Activated T-cell treated with anti-CD3 and anti-CD28 coated beads, Interleukin-2, amount 50 U/mL, for 24 hours (primary cell): ENCODE measurements at regions not wholly inside any gene's neighbourhood (a gene's known extent, or its start where the extent isn't known, plus 50 kb on each side); places are given as distances from the start of the nearest gene placed in this dataset.
"Not testable (repeated sequence)": the region's sequence is repeated elsewhere in the genome, so short reads cannot be mapped to it uniquely, and the experiment has no call there.

ENCODE experiments used
- DNase-seq: peaks from one replicate; pipeline ENCODE4 v3.0.0-alpha.2; 2020
- H3K27ac Mint-ChIP-seq: 2 replicates; pipeline ENCODE4 v1.8.0; 2020; ENCODE audit warnings: mild to moderate bottlenecking, mixed read lengths
- H3K27me3 Mint-ChIP-seq: 2 replicates; pipeline ENCODE4 v1.8.0; 2020; ENCODE audit warnings: mixed read lengths
- H3K36me3 Mint-ChIP-seq: 2 replicates; pipeline ENCODE4 v1.8.0; 2020; ENCODE audit warnings: low read depth, mixed read lengths
- H3K4me1 Mint-ChIP-seq: 2 replicates; pipeline ENCODE4 v1.8.0; 2020; ENCODE audit warnings: low read depth, mixed read lengths
- H3K4me3 Mint-ChIP-seq: 2 replicates; pipeline ENCODE4 v1.8.0; 2020; ENCODE audit warnings: mild to moderate bottlenecking, moderate library complexity, mixed read lengths
- H3K9me3 Mint-ChIP-seq: 2 replicates; pipeline ENCODE4 v1.8.0; 2020; ENCODE audit warnings: mixed read lengths

DNA sequence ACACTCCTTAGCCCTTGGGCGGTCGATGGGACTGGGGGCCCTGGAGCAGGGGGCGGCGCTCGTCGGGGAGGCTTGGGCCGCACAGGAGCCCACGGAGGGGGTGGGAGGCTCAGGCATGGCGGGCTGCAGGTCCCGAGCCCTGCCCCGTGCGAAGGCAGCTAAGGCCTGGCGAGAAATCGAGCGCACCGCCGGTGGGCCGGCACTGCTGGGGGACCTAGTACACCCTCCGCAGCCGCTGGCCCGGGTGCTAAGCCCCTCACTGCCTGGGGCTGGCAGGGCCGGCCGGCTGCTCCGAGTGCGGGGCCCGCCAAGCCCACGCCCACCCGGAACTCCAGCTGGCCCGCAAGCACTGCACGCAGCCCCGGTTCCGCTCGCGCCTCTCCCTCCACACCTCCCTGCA, 68.0 kb upstream of the DDR1 start:
- H3K27ac Mint-ChIP-seq, result peak overlapping the region; percentile 96
- peaks cover 50% of the 10 kb centered on the region for H3K36me3 Mint-ChIP-seq

DNA sequence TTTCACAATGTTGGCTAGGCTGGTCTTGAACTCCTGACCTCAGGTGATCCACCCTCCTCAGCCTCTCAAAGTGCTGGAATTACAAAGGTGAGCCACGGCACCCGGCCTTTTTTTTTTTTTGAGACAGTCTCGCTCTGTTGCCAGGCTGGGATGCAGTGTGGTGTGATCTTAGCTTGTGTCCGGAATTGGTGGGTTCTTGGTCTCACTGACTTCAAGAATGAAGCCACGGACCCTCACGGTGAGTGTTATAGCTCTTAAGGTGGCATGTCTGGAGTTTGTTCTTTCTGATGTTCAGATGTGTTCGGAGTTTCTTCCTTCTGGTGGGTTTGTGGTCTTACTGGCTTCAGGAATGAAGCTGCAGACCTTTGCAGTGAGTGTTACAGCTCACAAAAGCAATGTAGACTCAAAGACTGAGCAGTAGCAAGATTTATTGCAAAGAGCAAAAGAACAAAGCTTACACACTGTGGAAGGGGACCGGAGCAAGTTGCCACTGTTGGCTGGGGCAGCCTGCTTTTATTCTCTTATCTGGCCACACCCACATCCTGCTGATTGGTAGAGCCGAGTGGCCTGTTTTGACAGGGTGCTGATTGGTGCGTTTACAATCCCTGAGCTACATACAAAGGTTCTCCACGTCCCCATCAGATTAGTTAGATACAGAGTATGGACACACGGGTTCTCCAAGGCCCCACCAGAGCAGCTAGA, 69.1 kb upstream of the DDR1 start:
- H3K27me3 Mint-ChIP-seq, DNase-seq: not testable (repeated sequence)
- peaks cover 92% of the 10 kb centered on the region for H3K4me1 Mint-ChIP-seq
- H3K9me3 Mint-ChIP-seq, result peaks cover 11% of the 10 kb centered on the region
- peak overlapping the region; percentile 96 for H3K27ac Mint-ChIP-seq
- H3K4me3 Mint-ChIP-seq, result peak overlapping the region; percentile 46
- H3K36me3 Mint-ChIP-seq, result peaks cover 54% of the 10 kb centered on the region

More for the DNA sequence above, 68.0 kb upstream of the DDR1 start:
- not testable (repeated sequence) for H3K9me3 Mint-ChIP-seq, DNase-seq, H3K27me3 Mint-ChIP-seq, H3K4me3 Mint-ChIP-seq
- peaks cover 91% of the 10 kb centered on the region for H3K4me1 Mint-ChIP-seq

DNA sequence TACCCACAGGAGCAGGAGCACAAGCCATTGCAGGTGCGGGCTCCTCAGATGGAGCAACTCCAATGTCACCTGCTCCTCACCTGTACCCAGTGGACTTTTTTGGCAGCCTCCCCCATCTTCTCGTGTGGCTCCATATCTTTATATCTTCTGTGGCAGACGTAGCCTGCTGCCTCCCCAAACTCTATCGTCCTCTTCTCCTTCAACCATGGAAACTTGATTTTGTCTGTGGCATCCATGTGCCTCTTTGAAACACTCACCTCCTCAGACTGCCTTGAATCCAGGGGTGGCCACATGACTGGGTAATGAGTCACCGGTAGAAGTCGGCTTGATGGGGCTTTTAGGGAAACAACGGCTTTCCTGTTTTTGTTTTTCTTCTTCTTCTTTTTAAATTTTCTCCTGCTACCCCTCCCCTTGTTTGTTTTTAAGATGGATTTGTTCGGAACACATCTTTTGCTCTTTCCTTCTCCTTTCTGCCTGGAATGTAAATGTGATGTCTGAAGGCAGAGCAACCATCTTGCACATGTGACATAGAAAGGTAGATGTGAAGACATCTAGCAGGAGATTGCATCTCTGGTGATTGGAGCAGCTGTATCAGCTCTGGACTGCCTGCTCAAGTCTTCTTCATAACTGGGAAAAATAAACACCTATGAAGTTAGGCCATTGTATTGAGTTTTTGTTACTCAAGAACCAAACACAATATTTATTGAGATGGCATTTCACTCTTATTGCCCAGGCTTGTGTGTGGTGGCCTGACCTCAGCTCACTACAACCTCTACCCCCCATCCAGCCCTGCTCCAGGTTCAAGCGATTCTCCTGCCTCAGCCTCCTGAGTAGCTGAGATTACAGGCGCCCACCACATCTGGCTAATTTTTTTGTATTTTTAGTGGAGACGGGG, 69.9 kb upstream of the DDR1 start:
- H3K4me3 Mint-ChIP-seq, result peak overlapping the region; percentile 37
- peaks cover 54% of the 10 kb centered on the region for H3K36me3 Mint-ChIP-seq
- peaks cover 11% of the 10 kb centered on the region for H3K9me3 Mint-ChIP-seq
- peak; percentile 63 for DNase-seq
- H3K4me1 Mint-ChIP-seq, result peaks cover 92% of the 10 kb centered on the region
- peak overlapping the region; percentile 96 for H3K27ac Mint-ChIP-seq
- no peaks in the 10 kb centered on the region for H3K27me3 Mint-ChIP-seq

DNA sequence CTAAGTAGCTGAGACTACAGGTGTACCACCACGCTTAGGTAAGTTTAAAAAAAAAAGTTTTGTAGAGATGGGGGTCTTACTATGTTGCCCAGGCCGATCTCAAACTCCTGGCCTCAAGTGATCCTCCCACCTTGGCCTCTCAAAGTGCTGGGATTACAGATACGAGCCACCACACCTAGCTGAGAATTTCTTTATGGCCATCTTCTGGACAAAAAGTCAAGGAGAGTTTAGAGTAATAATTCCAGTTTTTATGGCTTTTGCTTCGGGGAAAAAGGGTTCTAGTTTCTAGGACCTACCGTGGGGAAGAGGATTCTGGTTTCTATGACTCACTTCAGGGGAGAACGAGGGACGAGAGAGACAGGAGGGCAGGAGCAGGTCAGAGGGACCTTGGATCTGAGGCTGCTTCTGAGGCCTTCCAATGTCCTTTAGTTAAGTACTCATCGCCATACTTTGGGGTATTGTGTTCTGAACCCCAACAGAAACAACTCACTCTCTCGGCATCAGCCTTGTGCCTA, 69.3 kb upstream of the IER3 start:
- no peak for DNase-seq
- Mint-ChIP-seq H3K4me3 (peak overlapping the region; percentile 37), H3K9me3 (peaks cover 11% of the 10 kb centered on the region), H3K27ac (peak overlapping the region; percentile 96), H3K36me3 (peaks cover 50% of the 10 kb centered on the region), H3K27me3 (no peaks in the 10 kb centered on the region), H3K4me1 (peaks cover 92% of the 10 kb centered on the region)

DNA sequence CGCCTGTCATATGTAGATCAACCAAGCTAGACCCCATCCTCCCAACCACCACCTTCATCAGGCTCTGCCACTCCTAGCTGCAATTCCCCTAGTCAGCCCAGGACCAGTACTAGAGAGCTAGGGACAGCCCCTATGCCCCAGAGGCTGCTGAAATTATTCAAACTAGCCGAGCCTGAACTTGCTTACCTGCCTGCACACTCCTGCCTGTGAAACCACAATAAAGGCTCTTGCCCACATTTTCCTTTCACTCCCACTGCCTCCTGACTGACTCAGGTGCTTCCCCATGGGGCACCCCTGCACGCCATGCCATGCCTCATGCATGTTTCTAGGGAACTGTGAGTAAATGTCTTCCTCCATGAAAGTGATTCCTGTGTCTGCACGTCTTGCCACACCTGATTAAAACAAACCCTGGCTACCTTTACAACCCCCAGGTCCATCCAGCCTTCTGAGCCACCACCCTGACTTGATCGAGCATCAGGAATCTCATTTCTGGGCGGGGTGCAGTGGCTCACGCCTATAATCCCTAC, 66.5 kb upstream of the IER3 start:
- H3K4me3 Mint-ChIP-seq, result peak overlapping the region; percentile 64
- H3K4me1 Mint-ChIP-seq, result peaks cover 86% of the 10 kb centered on the region
- peaks cover 35% of the 10 kb centered on the region for H3K36me3 Mint-ChIP-seq
- peak; percentile 84 for DNase-seq
- H3K27me3 Mint-ChIP-seq, result no peaks in the 10 kb centered on the region
- peak overlapping the region; percentile 96 for H3K27ac Mint-ChIP-seq
- H3K9me3 Mint-ChIP-seq, result peaks cover 8% of the 10 kb centered on the region

DNA sequence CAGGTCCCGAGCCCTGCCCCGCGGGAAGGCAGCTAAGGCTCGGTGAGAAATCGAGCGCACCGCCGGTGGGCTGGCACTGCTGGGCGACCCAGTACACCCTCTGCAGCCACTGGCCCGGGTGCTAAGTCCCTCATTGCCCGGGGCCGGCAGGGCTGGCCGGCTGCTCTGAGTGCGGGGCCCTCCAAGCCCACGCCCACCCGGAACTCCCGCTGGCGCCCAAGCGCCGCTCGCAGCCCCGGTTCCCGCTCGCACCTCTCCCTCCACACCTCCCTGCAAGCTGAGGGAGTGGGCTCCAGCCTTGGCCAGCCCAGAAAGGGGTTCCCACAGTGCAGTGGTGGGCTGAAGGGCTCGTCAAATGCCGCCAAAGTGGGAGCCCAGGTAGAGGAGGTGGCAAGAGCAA, 63.2 kb upstream of the IER3 start:
- H3K4me1 Mint-ChIP-seq, result peaks cover 76% of the 10 kb centered on the region
- not testable (repeated sequence) for H3K4me3 Mint-ChIP-seq, DNase-seq, H3K27me3 Mint-ChIP-seq, H3K27ac Mint-ChIP-seq
- peaks cover 14% of the 10 kb centered on the region for H3K36me3 Mint-ChIP-seq
- H3K9me3 Mint-ChIP-seq, result peaks cover 13% of the 10 kb centered on the region

DNA sequence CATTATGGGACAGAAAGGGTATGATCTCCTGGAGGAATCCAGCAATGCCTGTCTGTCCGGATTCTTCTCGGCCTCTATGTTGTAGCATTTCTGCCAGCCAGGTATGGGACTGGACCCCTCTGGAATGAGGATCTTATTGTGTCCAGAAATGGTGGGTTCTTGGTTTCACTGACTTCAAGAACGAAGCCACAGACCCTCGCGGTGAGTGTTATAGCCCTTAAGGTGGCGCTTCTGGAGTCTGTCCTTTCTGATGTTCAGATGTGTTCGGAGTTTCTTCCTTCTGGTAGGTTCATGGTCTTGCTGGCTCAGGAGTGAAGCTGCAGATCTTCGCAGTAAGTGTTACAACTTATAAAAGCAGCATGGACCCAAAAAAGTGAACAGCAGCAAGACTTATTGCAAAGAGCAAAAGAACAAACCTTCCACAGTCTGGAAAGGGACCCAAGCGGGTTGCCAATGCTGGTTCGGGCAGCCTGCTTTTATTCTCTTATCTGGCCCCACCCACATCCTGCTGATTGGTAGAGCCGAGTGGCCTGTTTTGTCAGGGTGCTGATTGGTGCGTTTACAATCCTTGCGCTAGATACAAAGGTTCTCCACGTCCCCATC, 62.3 kb upstream of the IER3 start:
- Mint-ChIP-seq H3K9me3 (peaks cover 13% of the 10 kb centered on the region), H3K27ac (peak overlapping the region; percentile 50), H3K4me1 (peaks cover 70% of the 10 kb centered on the region), H3K36me3 (peaks cover 7% of the 10 kb centered on the region), H3K27me3 (no peaks in the 10 kb centered on the region), H3K4me3 (no peak overlapping the region)
- DNase-seq, result no peak

DNA sequence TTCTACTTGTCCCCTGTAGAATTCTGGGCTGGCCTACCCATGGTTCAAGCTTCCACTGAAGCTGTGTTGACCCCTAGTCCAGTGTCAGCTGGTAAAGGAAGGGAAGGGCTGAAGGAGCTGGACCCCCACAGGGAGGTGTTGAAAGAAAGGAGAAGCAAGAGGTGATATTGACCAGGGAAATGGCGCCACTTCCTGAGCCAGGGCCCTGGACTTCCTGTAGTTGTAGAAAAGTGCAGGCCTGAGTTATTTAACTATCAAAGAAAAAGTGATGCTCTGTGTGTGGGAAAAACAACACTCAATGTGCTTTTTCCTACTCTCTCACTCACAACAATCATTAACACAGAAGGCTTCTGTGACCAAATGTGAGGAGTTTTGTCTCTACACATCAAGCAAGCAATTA, 60.0 kb upstream of the IER3 start:
- Mint-ChIP-seq H3K27me3 (no peaks in the 10 kb centered on the region), H3K27ac (no peak overlapping the region), H3K4me3 (no peak overlapping the region), H3K36me3 (peaks cover 2% of the 10 kb centered on the region), H3K4me1 (peaks cover 53% of the 10 kb centered on the region), H3K9me3 (peaks cover 9% of the 10 kb centered on the region)
- DNase-seq, result no peak

DNA sequence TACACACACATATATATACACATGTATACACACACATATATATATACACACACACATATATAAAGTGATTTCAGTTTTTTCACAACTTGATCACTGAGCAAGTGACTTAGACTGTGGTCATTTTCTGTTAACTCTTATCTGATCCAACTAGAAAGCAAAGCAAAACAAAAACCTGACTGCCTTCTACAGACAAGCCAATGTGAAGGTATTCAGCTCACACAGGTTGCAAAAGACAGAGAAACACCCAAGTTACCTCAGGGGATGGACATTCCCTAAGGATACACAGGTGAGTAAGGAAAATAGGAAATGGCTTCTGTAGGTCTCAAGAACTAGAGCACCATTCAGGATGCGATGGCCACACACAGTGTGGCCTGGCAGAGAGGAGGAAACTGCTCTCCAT, 58.4 kb upstream of the IER3 start:
- Mint-ChIP-seq H3K9me3 (peaks cover 9% of the 10 kb centered on the region), H3K27me3 (no peaks in the 10 kb centered on the region), H3K27ac (no peak overlapping the region), H3K36me3 (peaks cover 2% of the 10 kb centered on the region), H3K4me3 (no peak overlapping the region), H3K4me1 (peaks cover 41% of the 10 kb centered on the region)
- no peak for DNase-seq

DNA sequence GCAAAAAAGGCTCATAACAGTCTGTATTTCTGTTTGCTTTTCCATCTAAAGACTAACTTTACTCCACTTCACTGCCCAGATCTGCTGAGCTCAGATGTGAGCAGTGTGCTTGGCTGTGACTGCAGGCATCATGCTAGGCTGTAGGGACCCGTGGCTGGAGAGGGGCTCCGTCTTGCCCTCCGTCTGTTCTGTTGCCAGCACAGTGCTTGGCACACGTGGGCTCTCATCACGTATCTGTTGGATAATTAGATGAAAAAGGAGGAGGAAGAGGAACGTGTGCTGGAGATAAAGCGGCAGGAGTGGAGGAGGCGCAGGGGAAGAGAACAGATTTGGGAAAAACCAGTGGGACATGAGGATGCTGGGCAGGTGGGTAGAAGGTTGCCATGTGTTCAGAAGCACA, 57.6 kb upstream of the IER3 start:
- Mint-ChIP-seq H3K27me3 (no peaks in the 10 kb centered on the region), H3K36me3 (peaks cover 2% of the 10 kb centered on the region), H3K9me3 (peaks cover 9% of the 10 kb centered on the region), H3K27ac (no peak overlapping the region), H3K4me1 (peaks cover 39% of the 10 kb centered on the region), H3K4me3 (no peak overlapping the region)
- no peak for DNase-seq

DNA sequence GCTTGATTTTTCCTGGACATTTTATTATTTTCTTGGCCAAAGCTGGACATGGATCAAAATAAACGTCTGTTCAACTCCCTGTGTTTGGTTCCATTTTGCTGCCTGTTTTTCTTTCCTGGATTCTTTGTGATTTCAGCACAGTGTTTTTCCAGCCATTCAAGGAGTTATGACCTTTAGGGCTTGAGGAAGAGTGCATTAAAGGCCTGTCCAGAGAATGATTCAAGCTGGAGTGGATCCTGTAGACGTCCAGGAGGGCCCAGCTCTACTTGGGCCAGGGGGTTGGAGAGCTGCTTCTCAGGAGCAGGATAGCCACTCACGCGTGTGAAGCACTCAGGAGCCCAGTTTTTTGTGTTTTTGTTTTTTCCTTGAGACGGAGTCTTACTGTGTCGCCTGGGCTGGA, 56.5 kb upstream of the IER3 start:
- Mint-ChIP-seq H3K4me3 (no peak overlapping the region), H3K27me3 (no peaks in the 10 kb centered on the region), H3K36me3 (peaks cover 2% of the 10 kb centered on the region), H3K4me1 (peaks cover 39% of the 10 kb centered on the region), H3K9me3 (peaks cover 9% of the 10 kb centered on the region), H3K27ac (no peak overlapping the region)
- no peak for DNase-seq

DNA sequence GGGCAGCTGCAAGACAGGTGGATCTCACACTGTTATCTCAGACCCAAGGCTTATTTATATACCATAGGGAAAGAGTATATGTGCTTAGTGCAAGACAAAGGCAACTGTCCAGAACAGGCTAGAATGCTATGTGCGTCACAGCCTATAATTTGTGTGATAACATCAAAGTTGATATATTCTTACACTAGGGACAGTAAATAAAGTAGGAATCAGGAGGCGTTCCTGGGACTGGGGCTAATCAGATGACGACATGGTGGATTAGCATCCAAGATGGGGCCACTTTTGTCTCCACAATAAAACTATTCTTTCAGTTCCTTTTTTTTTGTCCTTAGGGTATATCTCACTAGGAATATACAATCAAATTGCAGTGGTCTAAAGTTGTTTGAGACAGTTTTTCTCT, 54.9 kb upstream of the IER3 start:
- H3K27ac Mint-ChIP-seq, result no peak overlapping the region
- peaks cover 3% of the 10 kb centered on the region for H3K9me3 Mint-ChIP-seq
- no peak for DNase-seq
- no peaks in the 10 kb centered on the region for H3K27me3 Mint-ChIP-seq
- no peak overlapping the region for H3K4me3 Mint-ChIP-seq
- H3K36me3 Mint-ChIP-seq, result peaks cover 7% of the 10 kb centered on the region
- H3K4me1 Mint-ChIP-seq, result peaks cover 38% of the 10 kb centered on the region

DNA sequence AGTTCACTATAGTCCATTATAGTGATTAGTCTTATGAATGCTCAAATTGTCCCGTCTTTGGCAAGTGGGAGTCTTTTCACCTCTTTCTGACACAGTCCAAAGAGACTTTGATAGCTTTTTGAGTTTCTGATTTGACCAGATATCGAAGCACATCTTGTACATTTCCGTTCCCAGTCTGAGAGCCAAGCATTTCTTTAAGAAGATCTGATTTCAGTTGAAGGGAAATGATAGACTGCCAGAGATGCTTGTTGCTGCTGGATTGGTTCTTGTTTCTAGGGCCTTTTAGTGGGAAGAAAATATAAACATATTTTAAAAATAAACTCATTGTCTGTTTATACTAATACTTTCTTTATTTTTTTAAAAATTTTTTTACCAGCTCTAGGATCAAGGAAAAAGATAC, 54.1 kb upstream of the IER3 start:
- peaks cover 41% of the 10 kb centered on the region for H3K4me1 Mint-ChIP-seq
- H3K4me3 Mint-ChIP-seq, result no peak overlapping the region
- no peaks in the 10 kb centered on the region for H3K27me3 Mint-ChIP-seq
- no peaks in the 10 kb centered on the region for H3K9me3 Mint-ChIP-seq
- no peak for DNase-seq
- no peak overlapping the region for H3K27ac Mint-ChIP-seq
- peaks cover 7% of the 10 kb centered on the region for H3K36me3 Mint-ChIP-seq

DNA sequence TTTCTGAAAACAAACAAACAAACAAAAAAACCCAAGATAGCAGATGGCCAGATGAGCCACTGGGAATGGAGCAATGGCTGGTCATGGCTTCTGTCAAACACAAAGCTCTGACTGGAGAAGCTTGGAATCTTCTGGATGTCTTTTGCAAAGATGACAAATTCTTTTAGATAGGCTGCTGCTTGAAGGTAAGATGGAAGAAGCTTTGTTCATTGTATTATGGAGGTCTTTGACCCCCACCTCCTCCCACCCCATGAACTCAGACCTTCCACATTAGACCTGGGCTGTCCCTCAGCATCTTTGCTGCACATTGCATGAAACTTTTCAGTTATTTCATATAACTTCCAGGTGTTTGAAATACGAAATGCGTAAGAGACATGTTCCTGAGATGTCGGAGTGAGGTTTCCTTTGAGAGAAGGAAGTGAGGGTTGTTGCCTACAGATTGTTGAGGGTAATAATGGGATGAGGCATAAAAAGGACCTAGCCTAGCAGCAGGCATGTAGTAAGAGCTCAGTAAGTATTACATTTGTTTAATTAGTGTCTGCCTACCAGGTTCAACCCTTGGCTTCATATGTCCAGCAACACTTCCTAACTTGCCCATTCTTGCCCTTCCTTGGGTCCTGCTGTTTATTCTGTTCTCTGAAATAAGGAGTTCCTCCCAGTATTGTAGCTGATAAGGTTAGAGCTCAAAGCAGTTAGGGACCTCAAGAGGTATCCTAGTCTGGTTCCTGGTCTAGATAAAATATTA, 51.4 kb upstream of the IER3 start:
- H3K36me3 Mint-ChIP-seq, result peaks cover 12% of the 10 kb centered on the region
- no peak for DNase-seq
- H3K27me3 Mint-ChIP-seq, result no peaks in the 10 kb centered on the region
- no peak overlapping the region for H3K4me3 Mint-ChIP-seq
- no peak overlapping the region for H3K27ac Mint-ChIP-seq
- peaks cover 46% of the 10 kb centered on the region for H3K4me1 Mint-ChIP-seq
- H3K9me3 Mint-ChIP-seq, result no peaks in the 10 kb centered on the region
